ENCODE measurements at regions not wholly inside any gene's neighbourhood (a gene's known extent, or its start where the extent isn't known, plus 50 kb on each side); places are given as distances from the start of the nearest gene placed in this dataset.

GRCh38 chr13:77378662-77379061 lies 51.8 kb upstream of the MYCBP2 start:
- no peak for DNase-seq

GRCh38 chr13:77377016-77377415 lies 50.1 kb upstream of the MYCBP2 start:
- DNase-seq = no peak

All from DMS153 (cell line).